ENCODE measurements at regions not wholly inside any gene's neighbourhood (a gene's known extent, or its start where the extent isn't known, plus 50 kb on each side); places are given as distances from the start of the nearest gene placed in this dataset.

GRCh38 chr1:29789221-29789909 is 553.0 kb downstream of the PTPRU start:
- no peak for DNase-seq (ENCODE audit: low read depth in 3 of 3, low spot score in 2 of 3)

DNA sequence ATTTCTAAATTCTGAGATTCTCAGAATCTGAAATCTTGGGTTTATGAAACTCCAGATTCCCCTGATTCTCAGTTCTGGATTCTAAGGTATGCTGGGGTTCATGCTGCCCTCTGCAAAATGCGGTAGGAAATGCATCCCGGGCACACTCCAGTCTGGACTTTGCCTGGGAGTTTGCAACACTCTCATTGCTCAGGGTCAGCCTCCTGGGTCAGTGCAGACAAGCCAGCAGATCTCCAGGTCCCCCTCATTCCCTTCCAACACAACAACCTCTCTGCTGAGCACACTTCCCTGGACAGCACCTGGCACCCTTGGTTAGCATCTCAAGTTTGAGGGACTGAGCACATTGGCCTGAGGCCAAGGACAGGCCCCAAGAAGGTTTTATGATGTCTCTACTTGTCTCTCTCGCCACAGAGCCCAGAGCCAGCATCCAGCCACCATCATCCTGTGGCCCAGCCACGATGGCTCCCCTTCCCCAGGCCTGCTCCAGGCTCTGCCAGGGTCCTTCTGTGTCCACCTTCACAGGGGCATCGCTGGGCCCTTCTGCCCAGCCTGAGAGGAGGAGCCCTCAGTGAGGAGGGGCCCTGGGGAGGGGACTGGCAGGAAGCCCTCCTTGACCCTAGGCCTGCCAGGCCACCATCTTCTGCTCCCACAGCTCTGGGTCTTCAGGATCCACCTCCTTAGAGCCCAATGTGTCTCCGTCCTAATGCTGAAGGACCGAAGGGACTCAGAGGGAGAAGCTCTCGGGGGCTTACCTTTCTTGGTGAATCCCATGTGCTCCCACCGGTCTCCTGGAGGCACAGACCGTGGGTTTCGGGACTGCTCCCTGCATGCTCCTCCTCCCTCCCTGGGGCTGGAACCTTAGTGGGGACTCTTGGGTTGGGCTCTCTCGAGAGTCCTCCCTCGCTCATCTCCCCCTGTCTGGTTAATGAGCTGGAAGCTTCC is 550.7 kb downstream of the PTPRU start:
- DNase-seq (ENCODE audit: low read depth in 3 of 3, low spot score in 2 of 3): no peak

DNA sequence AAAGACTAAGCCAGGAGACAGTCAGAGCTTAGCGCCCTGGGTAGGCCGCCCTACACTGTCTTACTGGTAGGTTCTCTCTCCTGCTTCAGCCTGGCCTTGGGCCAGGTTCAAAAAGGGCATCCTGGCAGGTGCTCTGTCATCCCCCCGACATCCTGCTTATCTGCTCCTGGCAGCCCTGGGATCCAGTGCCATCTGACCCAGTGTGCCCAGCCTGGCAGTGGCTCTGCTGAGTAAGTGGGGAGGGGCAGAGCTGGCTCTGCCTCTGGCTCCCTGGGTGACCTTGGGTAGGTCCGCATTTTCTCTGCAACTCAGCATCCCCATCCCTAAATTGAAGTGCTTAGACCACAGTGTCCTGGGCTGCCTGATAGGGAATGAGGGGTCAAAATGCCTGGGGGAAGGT is 549.9 kb downstream of the PTPRU start:
- no peak for DNase-seq (ENCODE audit: low read depth in 3 of 3, low spot score in 2 of 3)

GRCh38 chr1:29785554-29785953 is 549.2 kb downstream of the PTPRU start:
- no peak for DNase-seq (ENCODE audit: low read depth in 3 of 3, low spot score in 2 of 3)

- DNase-seq (ENCODE audit: low read depth in 3 of 3, low spot score in 2 of 3): no peak
These were observed 548.8 kb downstream of the PTPRU start for GRCh38 chr1:29785137-29785527.

DNA sequence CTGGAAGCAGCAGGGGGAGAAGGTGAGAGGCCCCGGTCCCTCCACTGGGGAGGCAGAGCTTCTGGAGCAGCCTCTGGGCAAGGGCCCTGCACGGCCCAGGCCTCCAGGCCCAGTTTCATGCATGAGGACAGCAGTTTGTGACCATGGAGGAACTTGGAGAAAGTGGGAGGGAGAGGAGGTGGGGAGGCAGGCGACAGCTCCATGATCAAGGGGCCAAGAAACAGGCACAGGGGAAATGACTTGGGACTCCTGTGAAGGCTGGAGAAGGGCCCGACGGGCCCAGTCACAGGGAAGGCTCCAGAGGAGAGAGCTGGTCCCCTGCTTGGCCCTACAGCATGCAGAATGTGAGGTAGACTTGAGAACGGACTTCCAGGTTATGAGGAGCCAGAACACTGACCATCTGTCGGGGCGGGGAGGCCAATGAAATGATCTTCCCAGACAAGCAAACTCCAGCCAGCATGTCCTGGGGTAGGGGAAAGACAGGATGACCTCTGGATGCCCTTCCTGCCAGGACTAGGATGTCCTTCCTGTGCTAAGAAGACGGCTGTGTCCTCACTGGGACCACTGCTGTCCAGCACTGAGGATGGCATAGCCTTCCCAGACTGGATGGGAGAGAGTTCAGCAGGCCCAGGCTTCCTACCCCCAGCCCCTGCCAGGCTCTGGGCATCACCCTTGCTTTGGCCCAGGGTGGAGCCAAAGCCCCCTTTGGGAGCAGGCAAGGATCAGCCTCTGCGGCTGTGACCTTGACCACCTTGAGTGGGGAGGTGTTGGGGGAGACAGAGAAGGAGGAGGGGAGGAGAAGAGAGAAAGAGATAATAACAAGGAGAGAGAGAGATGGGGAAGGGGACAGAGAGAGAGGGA is 548.2 kb downstream of the PTPRU start:
- no peak for DNase-seq (ENCODE audit: low read depth in 3 of 3, low spot score in 2 of 3)

- DNase-seq (ENCODE audit: low read depth in 3 of 3, low spot score in 2 of 3): no peak
These were observed 547.4 kb downstream of the PTPRU start for GRCh38 chr1:29783508-29784275.

DNA sequence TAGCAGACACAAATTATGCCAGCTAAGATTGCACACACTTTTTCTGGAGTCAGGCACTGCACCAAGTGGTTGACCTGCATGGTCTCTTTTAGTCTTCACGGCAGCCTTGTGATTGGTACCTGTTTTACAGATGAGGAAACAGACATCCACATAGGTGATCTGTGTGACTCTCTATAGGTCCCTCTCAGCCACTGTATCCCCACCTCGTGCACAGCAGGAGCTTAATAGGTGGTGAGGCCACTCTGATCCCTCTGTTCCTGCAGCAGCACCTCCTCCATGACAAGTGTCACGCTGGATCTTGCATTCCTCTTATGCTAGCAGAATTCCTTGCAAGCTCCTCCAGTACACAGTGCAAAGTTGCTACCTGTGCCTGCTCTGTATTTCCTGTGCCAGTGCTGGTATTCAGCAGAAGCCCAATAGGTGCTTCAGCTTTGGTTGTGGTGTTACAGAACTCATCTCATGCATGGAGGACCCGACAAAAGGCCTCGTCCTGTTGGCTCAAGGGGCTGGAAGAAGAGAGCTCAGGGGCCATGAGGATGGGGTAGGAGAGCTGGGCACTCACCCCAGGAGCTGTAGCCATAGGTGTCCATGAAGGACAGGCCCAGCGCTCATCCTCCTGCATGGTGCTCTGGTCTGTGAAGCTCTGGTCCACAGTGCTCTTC is 546.7 kb downstream of the PTPRU start:
- no peak for DNase-seq (ENCODE audit: low read depth in 3 of 3, low spot score in 2 of 3)

DNA sequence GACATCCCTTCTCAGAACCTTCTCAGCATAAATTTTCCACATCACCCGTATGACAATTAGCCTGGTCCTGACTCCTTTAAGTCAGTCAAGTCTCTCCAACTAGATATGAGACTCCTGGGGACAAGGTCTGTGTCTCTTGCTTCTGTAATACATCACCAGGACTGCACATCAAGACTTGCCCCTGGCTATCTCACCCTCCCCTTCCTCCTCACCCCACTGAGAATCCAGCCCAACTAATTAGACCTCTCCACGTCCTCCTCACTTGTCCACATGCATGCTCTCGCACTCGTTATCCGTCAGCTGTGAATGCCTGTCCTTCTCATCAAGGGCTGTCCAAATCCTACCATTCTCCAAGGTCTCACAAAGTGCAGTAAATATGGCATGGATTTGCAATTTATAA is 542.8 kb downstream of the PTPRU start:
- DNase-seq (ENCODE audit: low read depth in 3 of 3, low spot score in 2 of 3): no peak

- DNase-seq (ENCODE audit: low read depth in 3 of 3, low spot score in 2 of 3): no peak
These were observed 541.2 kb downstream of the PTPRU start for GRCh38 chr1:29777522-29777921.

GRCh38 chr1:29774355-29774754 is 538.0 kb downstream of the PTPRU start:
- DNase-seq (ENCODE audit: low read depth in 3 of 3, low spot score in 2 of 3): no peak

- DNase-seq (ENCODE audit: low read depth in 3 of 3, low spot score in 2 of 3): no peak
These were observed 536.3 kb downstream of the PTPRU start for GRCh38 chr1:29772584-29773100.

- no peak for DNase-seq (ENCODE audit: low read depth in 3 of 3, low spot score in 2 of 3)
These were observed 531.6 kb downstream of the PTPRU start for GRCh38 chr1:29767769-29768425.

GRCh38 chr1:29767088-29767685 is 530.9 kb downstream of the PTPRU start:
- no peak for DNase-seq (ENCODE audit: low read depth in 3 of 3, low spot score in 2 of 3)

GRCh38 chr1:29762635-29763034 is 526.3 kb downstream of the PTPRU start:
- DNase-seq (ENCODE audit: low read depth in 3 of 3, low spot score in 2 of 3): no peak

GRCh38 chr1:29761159-29761928 is 525.0 kb downstream of the PTPRU start:
- DNase-seq (ENCODE audit: low read depth in 3 of 3, low spot score in 2 of 3): no peak

DNA sequence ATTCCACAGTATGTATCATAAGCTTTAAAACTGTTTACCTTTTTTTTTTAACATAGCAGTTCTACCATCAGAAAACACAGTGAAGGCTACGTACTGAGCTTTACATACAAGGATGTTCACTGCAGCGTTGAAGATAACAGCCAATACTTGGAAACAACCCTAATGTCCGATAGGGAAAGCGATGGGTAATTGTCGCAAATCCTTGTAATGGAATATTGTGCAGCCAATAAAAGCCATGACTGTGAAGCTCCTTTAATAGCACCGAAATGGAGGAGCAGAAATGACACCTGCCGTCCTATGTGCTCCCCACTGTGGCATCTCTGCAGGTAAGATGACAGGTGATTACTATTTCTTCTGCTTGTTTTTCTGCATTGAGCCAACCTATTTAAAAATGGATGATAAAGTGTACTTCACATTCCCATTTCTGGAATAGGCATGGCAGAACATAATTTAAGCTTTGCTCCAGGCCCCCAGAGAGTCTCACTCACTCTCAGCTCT is 523.8 kb downstream of the PTPRU start:
- no peak for DNase-seq (ENCODE audit: low read depth in 3 of 3, low spot score in 2 of 3)
